ENCODE measurements at regions not wholly inside any gene's neighbourhood (a gene's known extent, or its start where the extent isn't known, plus 50 kb on each side); places are given as distances from the start of the nearest gene placed in this dataset.
A peak's percentile ranks its signal among the peaks of the same experiment; 100 is the strongest.

DNA sequence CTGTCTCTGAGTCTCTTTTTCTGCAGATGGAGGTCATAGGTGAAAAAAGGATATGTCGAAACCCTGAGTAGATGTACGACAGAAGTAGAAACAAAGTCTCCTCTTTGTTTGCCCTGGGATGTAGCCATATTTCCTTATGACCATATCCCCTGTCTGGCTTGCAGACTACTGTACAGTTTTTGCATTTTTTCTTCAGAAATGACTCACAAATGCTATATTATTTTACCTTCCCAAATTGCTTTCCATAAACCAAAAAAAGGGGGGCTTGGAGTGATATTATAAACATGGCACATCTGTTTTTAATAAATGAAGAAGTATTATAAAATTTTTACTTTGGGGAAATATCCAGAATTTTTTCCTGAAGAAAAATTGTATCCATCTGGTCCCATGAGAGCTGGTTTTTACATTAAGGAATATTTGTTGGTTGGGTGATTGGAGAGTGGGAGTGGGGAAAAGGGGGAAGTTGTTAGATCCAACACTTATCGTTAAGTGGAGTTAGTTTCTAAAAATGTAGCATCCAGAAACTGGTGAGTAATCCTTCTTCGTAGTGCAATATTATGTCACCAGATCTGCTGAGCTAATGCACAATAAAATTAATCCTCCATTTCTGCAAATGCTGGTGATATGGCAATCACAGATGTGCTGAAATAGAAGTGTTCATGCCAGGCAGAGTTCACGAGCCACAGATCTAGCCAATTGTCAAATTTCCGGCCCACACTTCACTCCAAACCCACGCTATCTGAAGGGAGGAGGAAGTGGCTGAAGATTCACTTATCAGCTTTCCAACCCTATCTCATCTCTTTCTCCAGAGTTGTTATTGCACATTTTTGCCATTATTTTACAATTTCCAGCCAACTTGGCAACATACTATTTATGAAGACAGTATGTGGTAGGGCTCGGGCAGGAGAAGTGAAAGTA, 313.6 kb upstream of the ATP11B start:
- Histone ChIP-seq H3F3A (ENCODE audit: insufficient read depth, low read depth) (no peaks in the 10 kb centered on the region), H3K27me3 (ENCODE audit: insufficient read depth, low read depth) (no peaks in the 10 kb centered on the region), H2AFZ (no peak overlapping the region), H3K27ac (no peak overlapping the region), H4K20me1 (ENCODE audit: insufficient read depth) (no peaks in the 10 kb centered on the region), H3K9me2 (ENCODE audit: insufficient read depth) (0 out of 2 replicates have a peak, but pooled peaks cover under 1% of the 10 kb centered on the region), H3K9me3 (ENCODE audit: insufficient read depth, low read depth) (no peaks in the 10 kb centered on the region; the same call in 1 of the 2 replicates), H3K4me3 (no peak overlapping the region), H3K79me2 (ENCODE audit: low read depth) (no peaks in the 10 kb centered on the region), H3K36me3 (ENCODE audit: low read depth) (no peaks in the 10 kb centered on the region), H3K4me2 (no peak overlapping the region), H3K4me1 (replicated peaks; ENCODE audit: insufficient read depth) (no peaks in the 10 kb centered on the region)
- TF ChIP-seq EZH2 (IDR thresholded peaks at IDR 0.05; ENCODE audit: low read depth) = no peak
- TF ChIP-seq, protein P1, sequence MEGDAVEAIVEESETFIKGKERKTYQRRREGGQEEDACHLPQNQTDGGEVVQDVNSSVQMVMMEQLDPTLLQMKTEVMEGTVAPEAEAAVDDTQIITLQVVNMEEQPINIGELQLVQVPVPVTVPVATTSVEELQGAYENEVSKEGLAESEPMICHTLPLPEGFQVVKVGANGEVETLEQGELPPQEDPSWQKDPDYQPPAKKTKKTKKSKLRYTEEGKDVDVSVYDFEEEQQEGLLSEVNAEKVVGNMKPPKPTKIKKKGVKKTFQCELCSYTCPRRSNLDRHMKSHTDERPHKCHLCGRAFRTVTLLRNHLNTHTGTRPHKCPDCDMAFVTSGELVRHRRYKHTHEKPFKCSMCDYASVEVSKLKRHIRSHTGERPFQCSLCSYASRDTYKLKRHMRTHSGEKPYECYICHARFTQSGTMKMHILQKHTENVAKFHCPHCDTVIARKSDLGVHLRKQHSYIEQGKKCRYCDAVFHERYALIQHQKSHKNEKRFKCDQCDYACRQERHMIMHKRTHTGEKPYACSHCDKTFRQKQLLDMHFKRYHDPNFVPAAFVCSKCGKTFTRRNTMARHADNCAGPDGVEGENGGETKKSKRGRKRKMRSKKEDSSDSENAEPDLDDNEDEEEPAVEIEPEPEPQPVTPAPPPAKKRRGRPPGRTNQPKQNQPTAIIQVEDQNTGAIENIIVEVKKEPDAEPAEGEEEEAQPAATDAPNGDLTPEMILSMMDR (conservative IDR thresholded peaks at IDR 0.05) = no peak
- intact Hi-C loops (cut with micrococcal nuclease; ENCODE audit: unreplicated experiment) = loop anchor here (10.0 kb wide), 1 partner anchor 195 kb away; no protein-coding TSS in a partner anchor
- no TSS peak for BruUV-seq (replicated peaks)
- CTCF ChIA-PET = no interaction called here
- POLR2A ChIA-PET (ENCODE audit: unreplicated experiment) = no interaction called here
- DNase-seq = no peak

DNA sequence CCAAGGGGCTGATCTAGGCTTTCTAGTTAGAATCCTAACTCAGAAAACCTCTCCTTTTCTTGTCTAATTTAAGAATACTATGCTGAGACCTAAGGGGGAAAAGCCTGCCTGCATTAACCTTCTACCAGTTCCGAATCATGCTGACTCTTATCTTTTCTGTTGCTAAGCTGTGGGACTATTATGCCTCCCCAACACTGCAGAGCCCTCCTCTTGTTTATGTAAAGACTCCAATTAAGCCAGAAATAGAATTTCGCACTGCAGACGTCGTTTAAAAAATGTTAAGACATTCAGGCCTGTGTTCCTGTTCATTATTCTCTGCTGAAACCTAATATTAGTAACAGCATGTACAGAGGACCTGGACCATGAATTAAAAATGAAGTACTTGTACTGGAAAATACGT, 310.6 kb upstream of the ATP11B start:
- Histone ChIP-seq H3K27me3 (ENCODE audit: insufficient read depth, low read depth) (no peaks in the 10 kb centered on the region), H3F3A (ENCODE audit: insufficient read depth, low read depth) (peaks cover 7% of the 10 kb centered on the region; the same call in 1 of the 2 replicates), H3K9me3 (ENCODE audit: insufficient read depth, low read depth) (no peaks in the 10 kb centered on the region), H3K4me1 (replicated peaks; ENCODE audit: insufficient read depth) (peaks cover 12% of the 10 kb centered on the region), H4K20me1 (ENCODE audit: insufficient read depth) (no peaks in the 10 kb centered on the region), H3K4me3 (no peak overlapping the region), H3K27ac (no peak overlapping the region), H2AFZ (0 out of 2 replicates have a peak overlapping the region, but pooled peaks have one; percentile 25), H3K79me2 (ENCODE audit: low read depth) (no peaks in the 10 kb centered on the region), H3K36me3 (ENCODE audit: low read depth) (no peaks in the 10 kb centered on the region), H3K4me2 (no peak overlapping the region), H3K9me2 (ENCODE audit: insufficient read depth) (no peaks in the 10 kb centered on the region)
- DNase-seq = no peak
- intact Hi-C loops (cut with micrococcal nuclease; ENCODE audit: unreplicated experiment) = loop anchor here (10.0 kb wide), 1 partner anchor 198 kb away; no protein-coding TSS in a partner anchor
- ChIA-PET POLR2A (ENCODE audit: unreplicated experiment) (no interaction called here), CTCF (no interaction called here)
- BruUV-seq (replicated peaks) = no TSS peak
- no peak for TF ChIP-seq EZH2 (IDR thresholded peaks at IDR 0.05; ENCODE audit: low read depth)
- TF ChIP-seq, protein P1 (conservative IDR thresholded peaks at IDR 0.05) = no peak

DNA sequence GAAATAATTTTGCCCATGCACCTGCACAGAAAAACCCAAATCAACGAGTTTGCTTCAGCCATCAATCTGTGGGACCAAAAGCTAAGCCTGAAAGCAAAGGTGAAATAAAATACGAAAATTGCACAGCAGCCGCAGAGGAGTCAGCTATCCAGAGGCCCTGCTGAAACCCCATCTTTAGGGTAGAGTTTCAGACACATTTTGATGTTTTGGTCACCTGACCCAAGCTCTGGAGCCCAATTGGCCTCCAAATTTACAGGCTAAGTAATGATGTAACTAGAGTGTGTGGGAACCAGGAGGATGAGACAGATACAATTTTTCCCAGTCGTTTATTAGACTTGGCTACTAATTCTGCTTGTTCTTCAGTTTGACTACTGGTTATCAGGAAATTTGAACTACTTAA, 308.6 kb upstream of the ATP11B start:
- H3K27ac ChIP-seq = no peak overlapping the region
- no peaks in the 10 kb centered on the region for H3K79me2 ChIP-seq (ENCODE audit: low read depth)
- H3F3A ChIP-seq (ENCODE audit: insufficient read depth, low read depth) = peaks cover 7% of the 10 kb centered on the region; the same call in 1 of the 2 replicates
- H4K20me1 ChIP-seq (ENCODE audit: insufficient read depth) = no peaks in the 10 kb centered on the region
- intact Hi-C loops (cut with micrococcal nuclease; ENCODE audit: unreplicated experiment) = loop anchor here (10.0 kb wide), 1 partner anchor 200 kb away; no protein-coding TSS in a partner anchor
- BruUV-seq (replicated peaks) = no TSS peak
- no peak overlapping the region for H3K4me2 ChIP-seq
- no peaks in the 10 kb centered on the region for H3K9me2 ChIP-seq (ENCODE audit: insufficient read depth)
- H3K27me3 ChIP-seq (ENCODE audit: insufficient read depth, low read depth) = no peaks in the 10 kb centered on the region
- ChIA-PET CTCF (no interaction called here), POLR2A (ENCODE audit: unreplicated experiment) (no interaction called here)
- no peaks in the 10 kb centered on the region for H3K9me3 ChIP-seq (ENCODE audit: insufficient read depth, low read depth)
- peaks cover 12% of the 10 kb centered on the region for H3K4me1 ChIP-seq (replicated peaks; ENCODE audit: insufficient read depth)
- no peak overlapping the region for H2AFZ ChIP-seq
- H3K36me3 ChIP-seq (ENCODE audit: low read depth) = no peaks in the 10 kb centered on the region
- no peak overlapping the region for H3K4me3 ChIP-seq
- DNase-seq = no peak
- TF ChIP-seq, protein P1 (conservative IDR thresholded peaks at IDR 0.05) = no peak
- TF ChIP-seq EZH2 (IDR thresholded peaks at IDR 0.05; ENCODE audit: low read depth) = no peak

Measured in PC-9 (cell line).